Transverse colon (tissue), 4 donors: ENCODE measurements at regions not wholly inside any gene's neighbourhood (a gene's known extent, or its start where the extent isn't known, plus 50 kb on each side); places are given as distances from the start of the nearest gene placed in this dataset.

Experiments used
- DNase-seq: peaks from one replicate; pipeline ENCODE4 v3.0.0-alpha.2; 2019
- H3K27ac ChIP-seq, 4 donors: fragments of 200-600 bp; sonication (generic); 2 replicates each; pipeline ENCODE4 v1.5.1; 2016 to 2018; ENCODE audit warnings: inconsistent platforms in 4 of 4
- H3K27me3 ChIP-seq: fragments of 200-600 bp; sonication (generic); 2 replicates; pipeline ENCODE4 v1.5.1; 2017; ENCODE audit warnings: inconsistent platforms
- H3K36me3 ChIP-seq, 4 donors: fragments of 200-600 bp; sonication (generic); 2 replicates each; pipeline ENCODE4 v1.5.1; 2017 to 2019; ENCODE audit warnings: inconsistent platforms in 4 of 4
- H3K4me1 ChIP-seq, 4 donors: fragments of 200-600 bp; sonication (generic); 2 replicates each; pipeline ENCODE4 v1.5.1; 2017 to 2020; ENCODE audit warnings: inconsistent platforms in 4 of 4
- H3K4me3 ChIP-seq, 4 donors: fragments of 200-600 bp; sonication (generic); 1 replicate in 1 of 4; 2 replicates in 3 of 4; pipeline versions ENCODE4 v1.5.1 to v1.6.1; 2017 to 2019; ENCODE audit warnings: inconsistent platforms in 4 of 4
- H3K9me3 ChIP-seq, 2 donors: fragments of 200-600 bp; sonication (generic); 2 replicates each; pipeline ENCODE4 v1.5.1; 2017 to 2019; ENCODE audit warnings: inconsistent platforms in 2 of 2
- EP300 ChIP-seq: sonication (generic); formaldehyde crosslinking; IDR thresholded peaks from one replicate; pipeline ENCODE4 v1.6.1; 2017; ENCODE audit warnings: antibody characterized with exemption, low read depth
- POLR2A ChIP-seq: fragments of 450-650 bp; IDR thresholded peaks from one replicate; pipeline ENCODE4 v1.6.1; 2016; ENCODE audit warnings: antibody characterized with exemption, mild to moderate bottlenecking, moderate library complexity
- POLR2AphosphoS5 ChIP-seq, 3 donors: sonication (generic); formaldehyde crosslinking; IDR thresholded peaks; one replicate each; pipeline ENCODE4 v1.6.1; 2016; ENCODE audit warnings: antibody characterized with exemption in 3 of 3
- WGBS, 2 donors: methylation state at CpG; one replicate each; pipeline ENCODE4 v1.1.5; 2018; ENCODE audit warnings: low coverage in 1 of 2; 5-methylcytosine and 5-hydroxymethylcytosine counted together
- in situ Hi-C, 4 donors: fragments of 200-750 bp; cut with MboI; loops; one replicate each; pipeline versions ENCODE4 v1.15.0 to v1.15.1; 2017; ENCODE audit warnings: low sequenced_read_pairs in 3 of 4, low pct_ligation_motif_present in 1 of 4, low pct_unique_long_range_greater_than_20kb in 1 of 4
- intact Hi-C: fragments of 100-400 bp; cut with DNase I; formaldehyde crosslinking; loops from one replicate; pipeline ENCODE4 v1.15.1; 2023; ENCODE audit warnings: low total_unique reads
- small RNA-seq, 4 donors: library from RNA; depleted of rRNA; stranded (forward); fragments of <200 nt; gene quantifications; one replicate each; pipeline ENCODE3, GENCODE V24; 2016
- TF ChIP-seq, protein P1 (sequence below), 5 experiments: fragments of 200-600 bp in 3 of 5; fragments of 450-650 bp in 2 of 5; sonication (generic) in 3 of 5; IDR thresholded peaks; 1 replicate in 2 of 5; 2 replicates in 3 of 5; pipeline ENCODE4 v1.5.1; 2016 to 2017; ENCODE audit warnings: antibody characterized with exemption in 5 of 5, inconsistent platforms in 3 of 5, mild to moderate bottlenecking in 2 of 5, moderate library complexity in 1 of 5

DNA sequence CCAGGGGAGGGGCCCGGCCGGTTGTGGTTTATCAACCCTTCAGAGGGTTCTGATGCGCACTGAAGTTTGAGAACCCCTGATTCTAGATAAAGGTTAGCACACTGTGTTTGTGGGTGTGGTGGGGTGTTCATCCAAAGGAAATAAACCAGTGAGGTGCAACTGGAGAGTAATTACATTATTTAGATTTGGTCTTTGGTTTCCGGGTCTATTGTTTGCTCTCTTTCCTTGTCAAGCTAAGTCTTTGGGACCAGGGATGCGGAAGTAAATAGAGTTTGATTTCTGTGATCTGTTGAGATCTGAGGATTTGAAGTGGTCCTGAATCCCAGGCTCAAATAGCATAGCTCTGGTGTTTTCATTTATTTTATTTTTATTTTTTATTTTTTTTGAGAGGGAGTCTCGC is 50.5 kb upstream of the CLMP start:
- no peak overlapping the region for H3K27ac ChIP-seq
- TF ChIP-seq POLR2A = no peak
- TF ChIP-seq POLR2AphosphoS5 (IDR thresholded peaks at IDR 0.05) = no peak
- TF ChIP-seq EP300 = no peak
- TF ChIP-seq, protein P1, sequence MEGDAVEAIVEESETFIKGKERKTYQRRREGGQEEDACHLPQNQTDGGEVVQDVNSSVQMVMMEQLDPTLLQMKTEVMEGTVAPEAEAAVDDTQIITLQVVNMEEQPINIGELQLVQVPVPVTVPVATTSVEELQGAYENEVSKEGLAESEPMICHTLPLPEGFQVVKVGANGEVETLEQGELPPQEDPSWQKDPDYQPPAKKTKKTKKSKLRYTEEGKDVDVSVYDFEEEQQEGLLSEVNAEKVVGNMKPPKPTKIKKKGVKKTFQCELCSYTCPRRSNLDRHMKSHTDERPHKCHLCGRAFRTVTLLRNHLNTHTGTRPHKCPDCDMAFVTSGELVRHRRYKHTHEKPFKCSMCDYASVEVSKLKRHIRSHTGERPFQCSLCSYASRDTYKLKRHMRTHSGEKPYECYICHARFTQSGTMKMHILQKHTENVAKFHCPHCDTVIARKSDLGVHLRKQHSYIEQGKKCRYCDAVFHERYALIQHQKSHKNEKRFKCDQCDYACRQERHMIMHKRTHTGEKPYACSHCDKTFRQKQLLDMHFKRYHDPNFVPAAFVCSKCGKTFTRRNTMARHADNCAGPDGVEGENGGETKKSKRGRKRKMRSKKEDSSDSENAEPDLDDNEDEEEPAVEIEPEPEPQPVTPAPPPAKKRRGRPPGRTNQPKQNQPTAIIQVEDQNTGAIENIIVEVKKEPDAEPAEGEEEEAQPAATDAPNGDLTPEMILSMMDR (IDR thresholded peaks at IDR 0.05) = no peak
- 70 to 79% methylated on average over 2 to 6 of the region's 6 CpGs for WGBS, 2 donors
- intact Hi-C loops (loop anchor here (2.0 kb wide), 1 partner anchor 79 kb away; no protein-coding TSS in a partner anchor), in situ Hi-C loops (loop anchor here in 2 of 4 donors (10.0 kb wide), 1 partner anchor 131 kb away; no protein-coding TSS in a partner anchor)
- H3K36me3 ChIP-seq = no peaks in the 10 kb centered on the region
- no peak for DNase-seq
- no peaks in the 10 kb centered on the region for H3K9me3 ChIP-seq
- no peak overlapping the region for H3K4me3 ChIP-seq
- peaks cover 0 to 8% (median 2%) of the 10 kb centered on the region in 4 donors for H3K4me1 ChIP-seq
- no peaks in the 10 kb centered on the region for H3K27me3 ChIP-seq

Small RNAs in the stretch of these regions (small RNA-seq; reads per million reads assigned to genes)
- 0 reads per million in 4 donors for gene RF00096
